AG04449 (cell line): ENCODE measurements at regions not wholly inside any gene's neighbourhood (a gene's known extent, or its start where the extent isn't known, plus 50 kb on each side); places are given as distances from the start of the nearest gene placed in this dataset.

Source experiments
- CTCF ChIA-PET: fragments of 350-600 bp; formaldehyde crosslinking; extraction: SDS; loops from one replicate; lab custom pipeline; 2021; ENCODE audit warnings: antibody characterized with exemption; lab: Yijun Ruan, JAX
- POLR2A ChIA-PET: fragments of 400-600, 350-600 bp; formaldehyde crosslinking; extraction: SDS; loops from one replicate; lab custom pipeline; 2020; ENCODE audit warnings: antibody characterized with exemption, inconsistent platforms; lab: Yijun Ruan, JAX
- DNase-seq: peaks from one replicate; pipeline ENCODE4 v3.0.0-alpha.2; 2010; ENCODE audit warnings: low read depth, low spot score
- H3K4me3 ChIP-seq: 2 replicates; pipeline ENCODE4 v1.5.1; 2011; ENCODE audit warnings: low read depth, mild to moderate bottlenecking, control low read depth, low read length
- CTCF ChIP-seq: IDR thresholded peaks from one replicate; pipeline ENCODE4 v1.5.1; 2011; ENCODE audit warnings: mild to moderate bottlenecking, moderate library complexity, low read length, control low read depth, inconsistent platforms; ENCODE audit not compliant: insufficient read depth; ENCODE audit errors: missing control alignments

DNA sequence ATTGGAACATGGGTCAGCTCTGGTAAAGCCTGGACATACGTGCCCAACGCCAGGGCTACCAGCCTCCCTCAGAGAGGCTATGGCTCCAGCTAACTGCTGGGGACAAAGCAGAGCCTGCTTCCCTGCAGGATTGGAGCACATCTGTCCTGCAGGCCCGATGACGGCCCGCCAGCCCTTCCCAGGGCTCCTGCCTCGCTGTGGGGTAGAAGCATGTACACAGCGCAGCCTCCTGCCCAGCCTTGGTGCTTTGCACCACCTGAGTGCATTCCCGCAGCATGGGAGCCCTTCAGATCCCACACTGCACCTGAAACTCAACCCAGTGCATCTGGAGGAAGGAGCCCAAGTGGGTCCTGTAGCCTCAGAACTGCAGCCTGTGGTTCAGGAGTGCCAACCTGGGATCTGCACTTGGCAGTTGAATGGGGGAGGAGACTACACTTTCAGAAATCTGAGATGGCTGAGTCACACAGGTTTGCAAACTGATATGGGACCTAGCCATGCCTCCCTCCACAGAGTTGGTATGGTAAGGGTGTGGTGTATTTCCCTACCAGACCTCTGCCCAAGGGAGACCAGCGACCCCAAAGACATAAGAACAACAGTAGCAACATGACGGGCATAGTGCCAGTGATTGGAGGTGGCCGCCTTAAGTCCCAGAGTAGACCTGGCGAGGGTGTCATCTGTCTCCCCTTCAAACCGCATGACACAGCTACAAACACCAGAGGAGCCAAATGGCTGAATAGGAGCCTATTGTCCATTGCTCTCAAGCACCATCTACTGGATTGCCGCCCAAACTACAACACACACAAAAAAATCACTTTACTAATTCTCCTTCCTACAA lies 273.9 kb upstream of the MIS18BP1 start:
- ChIA-PET POLR2A (no interaction called here), CTCF (no interaction called here)
- no peak for TF ChIP-seq CTCF
- DNase-seq, result no peak
- H3K4me3 ChIP-seq, result no peak overlapping the region

- CTCF ChIA-PET, result no interaction called here
- H3K4me3 ChIP-seq, result no peak overlapping the region
- POLR2A ChIA-PET, result no interaction called here
- no peak for TF ChIP-seq CTCF
- no peak for DNase-seq
These were observed 266.8 kb upstream of the MIS18BP1 start for GRCh38 chr14:45519766-45520165.

DNA sequence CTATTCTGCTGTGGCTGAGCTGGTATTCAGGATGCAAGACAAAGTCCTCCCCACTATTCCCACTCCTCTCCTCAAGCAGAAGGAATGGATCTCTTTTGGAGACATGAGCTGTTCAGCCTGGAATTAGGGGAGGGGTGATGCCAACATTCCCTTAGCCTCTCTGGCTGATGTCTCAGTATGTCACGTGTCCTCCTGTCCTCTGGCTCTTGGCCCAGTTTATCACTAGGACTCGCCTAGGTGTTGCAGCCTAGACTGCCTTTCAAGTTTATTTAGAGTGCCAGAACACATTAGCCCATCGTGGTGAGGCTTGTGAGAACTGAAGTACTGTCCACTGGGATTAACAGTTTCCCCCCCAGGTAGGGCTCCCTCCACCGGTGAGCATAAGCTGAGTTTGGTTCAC lies 239.9 kb upstream of the MIS18BP1 start:
- no peak overlapping the region for H3K4me3 ChIP-seq
- ChIA-PET CTCF (no interaction called here), POLR2A (no interaction called here)
- no peak for TF ChIP-seq CTCF
- no peak for DNase-seq

GRCh38 chr14:45491914-45492313 lies 238.9 kb upstream of the MIS18BP1 start:
- CTCF ChIA-PET, result no interaction called here
- no peak for DNase-seq

GRCh38 chr14:45486599-45486998 lies 233.6 kb upstream of the MIS18BP1 start:
- ChIA-PET POLR2A (no interaction called here), CTCF (no interaction called here)
- DNase-seq, result no peak
- H3K4me3 ChIP-seq, result no peak overlapping the region
- TF ChIP-seq CTCF, result no peak

More at GRCh38 chr14:45491914-45492313, 238.9 kb upstream of the MIS18BP1 start:
- H3K4me3 ChIP-seq, result no peak overlapping the region
- POLR2A ChIA-PET, result no interaction called here
- no peak for TF ChIP-seq CTCF

DNA sequence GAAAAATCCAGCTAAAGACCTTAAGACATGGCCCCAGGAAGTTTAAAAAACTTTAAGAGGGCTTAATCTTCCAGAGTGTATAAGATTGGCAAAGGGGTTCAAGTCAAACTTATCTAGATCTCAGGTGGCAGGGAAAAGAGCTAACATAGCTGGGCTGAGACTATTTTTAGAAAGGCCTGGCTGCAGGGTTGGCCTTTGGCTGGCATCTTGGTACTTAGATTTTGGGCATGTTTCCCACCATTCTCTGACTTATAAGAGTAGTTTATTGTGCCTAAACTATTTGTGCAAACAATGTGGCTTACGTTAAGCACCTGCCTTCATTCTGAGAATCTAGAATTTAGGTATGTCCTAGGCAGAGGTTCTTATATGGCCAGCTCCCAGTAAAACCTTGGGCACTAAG lies 214.0 kb upstream of the MIS18BP1 start:
- ChIA-PET CTCF (no interaction called here), POLR2A (no interaction called here)
- DNase-seq, result no peak
- TF ChIP-seq CTCF, result no peak
- no peak overlapping the region for H3K4me3 ChIP-seq
